Keratinocyte (primary cell): ENCODE measurements at regions not wholly inside any gene's neighbourhood (a gene's known extent, or its start where the extent isn't known, plus 50 kb on each side); places are given as distances from the start of the nearest gene placed in this dataset.

ENCODE experiments used
- DNase-seq: peaks from one replicate; pipeline ENCODE4 v3.0.0-alpha.2; 2011; ENCODE audit warnings: low read depth, missing footprints, low spot score
- FAIRE-seq: peaks from 2 replicates; lab custom pipeline; 2011; peaks lifted over from hg19 to GRCh38; lab: Jason Lieb, UNC
- H2AFZ ChIP-seq: 2 replicates; pipeline ENCODE4 v1.6.0; 2012; ENCODE audit warnings: low read length, control low read depth, inconsistent platforms; ENCODE audit not compliant: control insufficient read depth
- H3K27ac ChIP-seq: 2 replicates; pipeline ENCODE4 v1.5.1; 2011; ENCODE audit warnings: low read length; ENCODE audit not compliant: control insufficient read depth, insufficient read depth
- H3K27me3 ChIP-seq: 3 replicates; pipeline ENCODE4 v1.6.0; 2011; ENCODE audit warnings: low read length; ENCODE audit not compliant: control insufficient read depth, insufficient read depth; ENCODE audit errors: extremely low read depth
- H3K36me3 ChIP-seq, 2 experiments: 2 replicates in 1 of 2; 3 replicates in 1 of 2; pipeline ENCODE4 v1.5.1; 2011; ENCODE audit warnings: low read length in 2 of 2, mild to moderate bottlenecking in 1 of 2; ENCODE audit not compliant: control insufficient read depth in 2 of 2, insufficient read depth in 2 of 2; ENCODE audit errors: extremely low read depth in 1 of 2
- H3K4me1 ChIP-seq: 3 replicates; pipeline ENCODE4 v1.5.1; 2011; ENCODE audit warnings: low read length; ENCODE audit not compliant: control insufficient read depth, insufficient read depth; ENCODE audit errors: extremely low read depth
- H3K4me2 ChIP-seq: 3 replicates; pipeline ENCODE4 v1.6.0; 2011; ENCODE audit warnings: low read depth, low read length; ENCODE audit not compliant: control insufficient read depth, insufficient read depth; ENCODE audit errors: extremely low read depth
- H3K4me3 ChIP-seq, 3 experiments: fragments of 200-600 bp in 1 of 3; sonication (generic) in 1 of 3; 2 replicates in 2 of 3; 3 replicates in 1 of 3; pipeline ENCODE4 v1.5.1; 2011 to 2016; ENCODE audit warnings: low read length in 3 of 3, mild to moderate bottlenecking in 3 of 3, control low read depth in 2 of 3, inconsistent platforms in 1 of 3, low read depth in 1 of 3, mixed read lengths in 1 of 3, mixed run types in 1 of 3, moderate library complexity in 1 of 3; ENCODE audit not compliant: control insufficient read depth in 2 of 3, insufficient read depth in 2 of 3; ENCODE audit errors: extremely low read depth in 1 of 3
- H3K79me2 ChIP-seq: 2 replicates; pipeline ENCODE4 v1.6.0; 2012; ENCODE audit warnings: low read length; ENCODE audit not compliant: control insufficient read depth, insufficient read depth
- H3K9ac ChIP-seq: 3 replicates; pipeline ENCODE4 v1.6.0; 2011; ENCODE audit warnings: low read length; ENCODE audit not compliant: control insufficient read depth, insufficient read depth; ENCODE audit errors: extremely low read depth
- H3K9me1 ChIP-seq: 3 replicates; pipeline ENCODE4 v1.6.0; 2011; ENCODE audit warnings: low read length; ENCODE audit not compliant: control insufficient read depth, insufficient read depth; ENCODE audit errors: extremely low read depth
- H3K9me3 ChIP-seq: 2 replicates; pipeline ENCODE4 v1.5.1; 2012; ENCODE audit warnings: low read depth, low read length; ENCODE audit not compliant: control insufficient read depth
- H4K20me1 ChIP-seq: 3 replicates; pipeline ENCODE4 v1.6.0; 2011; ENCODE audit warnings: low read length; ENCODE audit not compliant: control insufficient read depth, insufficient read depth; ENCODE audit errors: extremely low read depth
- EZH2 ChIP-seq: IDR thresholded peaks from one replicate; pipeline ENCODE4 v1.6.1; 2012; ENCODE audit warnings: inconsistent platforms, mild to moderate bottlenecking, low read length, moderate library complexity
- dilution Hi-C: fragments of 300-500 bp; cut with MboI; formaldehyde crosslinking; loops from one replicate; pipeline ENCODE4 v1.7.0; 2020; ENCODE audit warnings: low sequenced_read_pairs; ENCODE audit not compliant: extremely low pct_ligation_motif_present
- TF ChIP-seq, protein P1 (sequence below), 3 experiments: IDR thresholded peaks in 1 of 3; conservative IDR thresholded peaks in 1 of 3; optimal IDR thresholded peaks in 1 of 3; 2 replicates in 2 of 3; 3 replicates in 1 of 3; pipeline versions ENCODE3 to v1.5.1; 2011; ENCODE audit warnings: low read length in 3 of 3, mild to moderate bottlenecking in 3 of 3, moderate library complexity in 2 of 3, control low read depth in 1 of 3, inconsistent platforms in 1 of 3; ENCODE audit not compliant: insufficient read depth in 2 of 3; ENCODE audit errors: extremely low read depth in 1 of 3

DNA sequence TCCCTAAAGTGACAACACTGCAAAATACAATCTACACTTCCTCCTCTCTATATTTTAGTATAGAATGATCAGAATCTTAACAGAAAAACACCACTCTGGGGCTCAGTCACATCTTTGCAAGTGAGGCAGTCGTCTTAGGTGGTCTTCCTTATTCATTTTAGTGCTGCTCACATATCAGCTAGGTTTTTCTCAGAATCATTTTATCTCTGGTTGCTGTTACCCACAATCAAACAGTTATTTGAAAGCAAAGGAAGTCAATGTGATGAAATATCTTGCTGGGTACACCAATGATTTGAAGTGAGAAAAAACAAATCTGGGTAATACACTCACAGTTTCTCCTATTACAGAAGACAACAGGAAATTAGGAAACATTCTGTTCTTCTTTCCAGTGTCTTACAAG lies 275.2 kb downstream of the DSEL start:
- Histone ChIP-seq H4K20me1 (no peaks in the 10 kb centered on the region), H3K9me3 (no peaks in the 10 kb centered on the region), H3K4me1 (no peaks in the 10 kb centered on the region), H3K36me3 (no peaks in the 10 kb centered on the region), H3K9me1 (no peaks in the 10 kb centered on the region), H3K4me2 (no peak overlapping the region), H3K9ac (no peak overlapping the region), H3K4me3 (no peak overlapping the region), H2AFZ (no peak overlapping the region), H3K27me3 (no peaks in the 10 kb centered on the region), H3K79me2 (no peaks in the 10 kb centered on the region), H3K27ac (no peak overlapping the region)
- FAIRE-seq (no peak), DNase-seq (no peak)
- TF ChIP-seq EZH2, result no peak
- TF ChIP-seq, protein P1, sequence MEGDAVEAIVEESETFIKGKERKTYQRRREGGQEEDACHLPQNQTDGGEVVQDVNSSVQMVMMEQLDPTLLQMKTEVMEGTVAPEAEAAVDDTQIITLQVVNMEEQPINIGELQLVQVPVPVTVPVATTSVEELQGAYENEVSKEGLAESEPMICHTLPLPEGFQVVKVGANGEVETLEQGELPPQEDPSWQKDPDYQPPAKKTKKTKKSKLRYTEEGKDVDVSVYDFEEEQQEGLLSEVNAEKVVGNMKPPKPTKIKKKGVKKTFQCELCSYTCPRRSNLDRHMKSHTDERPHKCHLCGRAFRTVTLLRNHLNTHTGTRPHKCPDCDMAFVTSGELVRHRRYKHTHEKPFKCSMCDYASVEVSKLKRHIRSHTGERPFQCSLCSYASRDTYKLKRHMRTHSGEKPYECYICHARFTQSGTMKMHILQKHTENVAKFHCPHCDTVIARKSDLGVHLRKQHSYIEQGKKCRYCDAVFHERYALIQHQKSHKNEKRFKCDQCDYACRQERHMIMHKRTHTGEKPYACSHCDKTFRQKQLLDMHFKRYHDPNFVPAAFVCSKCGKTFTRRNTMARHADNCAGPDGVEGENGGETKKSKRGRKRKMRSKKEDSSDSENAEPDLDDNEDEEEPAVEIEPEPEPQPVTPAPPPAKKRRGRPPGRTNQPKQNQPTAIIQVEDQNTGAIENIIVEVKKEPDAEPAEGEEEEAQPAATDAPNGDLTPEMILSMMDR (optimal IDR thresholded peaks at IDR 0.05 in 1 of 3, IDR thresholded peaks at IDR 0.05 in 1 of 3, conservative IDR thresholded peaks at IDR 0.05 in 1 of 3; ENCODE audit: extremely low read depth in 1 of 3, insufficient read depth in 2 of 3, low read length in 3 of 3), result no peak
- dilution Hi-C loops, result no loop called here

GRCh38 chr18:67239826-67240225 lies 276.7 kb downstream of the DSEL start:
- Histone ChIP-seq H2AFZ (no peak overlapping the region), H3K9me1 (no peaks in the 10 kb centered on the region), H3K9me3 (no peaks in the 10 kb centered on the region), H3K79me2 (no peaks in the 10 kb centered on the region), H3K9ac (no peak overlapping the region), H3K27ac (no peak overlapping the region), H3K36me3 (no peaks in the 10 kb centered on the region), H3K4me3 (no peak overlapping the region), H3K27me3 (no peaks in the 10 kb centered on the region), H3K4me2 (no peak overlapping the region), H3K4me1 (no peaks in the 10 kb centered on the region), H4K20me1 (no peaks in the 10 kb centered on the region)
- DNase-seq (no peak), FAIRE-seq (no peak)
- TF ChIP-seq, protein P1 (optimal IDR thresholded peaks at IDR 0.05 in 1 of 3, IDR thresholded peaks at IDR 0.05 in 1 of 3, conservative IDR thresholded peaks at IDR 0.05 in 1 of 3; ENCODE audit: extremely low read depth in 1 of 3, insufficient read depth in 2 of 3, low read length in 3 of 3), result no peak
- no peak for TF ChIP-seq EZH2
- dilution Hi-C loops, result no loop called here
